Loucy (cell line): ENCODE measurements at regions not wholly inside any gene's neighbourhood (a gene's known extent, or its start where the extent isn't known, plus 50 kb on each side); places are given as distances from the start of the nearest gene placed in this dataset.

Experiments
- H2AFZ ChIP-seq: fragments of 200-600 bp; sonication (generic); 2 replicates; pipeline ENCODE4 v1.6.0; 2016; ENCODE audit warnings: antibody characterized with exemption, mild to moderate bottlenecking, low read length, moderate library complexity
- H3F3A ChIP-seq: fragments of 200-600 bp; 2 replicates; pipeline ENCODE4 v1.6.0; 2016; ENCODE audit warnings: antibody characterized with exemption, low read depth, mild to moderate bottlenecking
- H3K27me3 ChIP-seq: fragments of 200-600 bp; sonication (generic); 2 replicates; pipeline ENCODE4 v1.6.1; 2014; ENCODE audit warnings: low read length, mild to moderate bottlenecking; ENCODE audit not compliant: insufficient read depth, poor library complexity, severe bottlenecking
- H3K36me3 ChIP-seq: fragments of 200-600 bp; sonication (generic); 2 replicates; pipeline ENCODE4 v1.6.1; 2016; ENCODE audit warnings: low read length; ENCODE audit not compliant: insufficient read depth
- H3K4me1 ChIP-seq: fragments of 200-600 bp; sonication (generic); 2 replicates; pipeline ENCODE4 v1.5.1; 2014; ENCODE audit warnings: low read length, mild to moderate bottlenecking; ENCODE audit not compliant: insufficient read depth, poor library complexity, severe bottlenecking
- H3K4me2 ChIP-seq: fragments of 200-600 bp; sonication (generic); 2 replicates; pipeline ENCODE4 v1.6.0; 2014; ENCODE audit warnings: antibody characterized with exemption, low read length, low read depth, mild to moderate bottlenecking; ENCODE audit not compliant: poor library complexity, severe bottlenecking
- H3K4me3 ChIP-seq: fragments of 200-600 bp; sonication (generic); 2 replicates; pipeline ENCODE4 v1.5.1; 2014; ENCODE audit warnings: low read length, mild to moderate bottlenecking, mixed read lengths; ENCODE audit not compliant: poor library complexity, severe bottlenecking
- H3K79me2 ChIP-seq: fragments of 200-600 bp; sonication (generic); 2 replicates; pipeline ENCODE4 v1.6.1; 2014; ENCODE audit warnings: low read length; ENCODE audit not compliant: insufficient read depth
- H3K9ac ChIP-seq: fragments of 200-600 bp; sonication (generic); 2 replicates; pipeline ENCODE4 v1.6.0; 2014; ENCODE audit warnings: mild to moderate bottlenecking, low read depth, low read length, moderate library complexity; ENCODE audit not compliant: poor library complexity, severe bottlenecking
- H3K9me2 ChIP-seq: fragments of 200-600 bp; sonication (generic); replicated peaks from 2 replicates; pipeline ENCODE4 v1.6.1; 2016; ENCODE audit warnings: low read depth, low read length, mixed read lengths
- H3K9me3 ChIP-seq: fragments of 200-600 bp; sonication (generic); 2 replicates; pipeline ENCODE4 v1.6.1; 2014; ENCODE audit warnings: mild to moderate bottlenecking, antibody characterized with exemption, low read length, low read depth; ENCODE audit not compliant: insufficient read depth
- H4K20me1 ChIP-seq: fragments of 200-600 bp; sonication (generic); 2 replicates; pipeline ENCODE4 v1.6.0; 2014; ENCODE audit warnings: antibody characterized with exemption, low read length, mild to moderate bottlenecking; ENCODE audit not compliant: insufficient read depth, poor library complexity, severe bottlenecking
- EZH2phosphoT487 ChIP-seq: fragments of 200-600 bp; IDR thresholded peaks from 2 replicates; pipeline ENCODE4 v1.6.1; 2018; ENCODE audit warnings: antibody characterized with exemption, mild to moderate bottlenecking, moderate library complexity, borderline replicate concordance
- TF ChIP-seq, protein P1 (sequence below): fragments of 200-600 bp; sonication (generic); conservative IDR thresholded peaks from 2 replicates; pipeline ENCODE4 v1.5.1; 2014; ENCODE audit warnings: mild to moderate bottlenecking, antibody characterized with exemption, low read length

DNA sequence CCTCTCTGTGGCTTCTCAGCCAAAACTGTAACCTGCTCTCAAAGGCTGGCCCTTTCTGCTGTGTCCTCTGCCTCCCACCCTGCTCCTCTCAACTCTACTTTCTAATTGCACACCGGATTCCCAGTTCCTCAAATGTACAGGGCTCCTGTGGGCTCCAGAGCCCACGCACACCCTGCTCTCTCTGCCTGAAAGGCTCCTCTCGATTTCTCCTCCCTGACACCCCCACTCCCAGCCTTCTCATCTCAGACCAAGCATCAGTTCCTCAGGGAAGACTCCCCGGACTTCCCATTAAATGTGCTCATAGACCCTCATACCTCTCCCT is 111.7 kb upstream of the STEAP1B start:
- Histone ChIP-seq H3K9me3 (no peaks in the 10 kb centered on the region), H3K4me1 (no peaks in the 10 kb centered on the region), H2AFZ (no peak overlapping the region), H3K9ac (no peak overlapping the region), H3K4me3 (no peak overlapping the region), H3K79me2 (no peaks in the 10 kb centered on the region), H3K4me2 (no peak overlapping the region), H3F3A (no peaks in the 10 kb centered on the region), H3K9me2 (no peaks in the 10 kb centered on the region), H3K36me3 (no peaks in the 10 kb centered on the region), H4K20me1 (no peaks in the 10 kb centered on the region), H3K27me3 (peaks cover 5% of the 10 kb centered on the region)
- TF ChIP-seq, protein P1, sequence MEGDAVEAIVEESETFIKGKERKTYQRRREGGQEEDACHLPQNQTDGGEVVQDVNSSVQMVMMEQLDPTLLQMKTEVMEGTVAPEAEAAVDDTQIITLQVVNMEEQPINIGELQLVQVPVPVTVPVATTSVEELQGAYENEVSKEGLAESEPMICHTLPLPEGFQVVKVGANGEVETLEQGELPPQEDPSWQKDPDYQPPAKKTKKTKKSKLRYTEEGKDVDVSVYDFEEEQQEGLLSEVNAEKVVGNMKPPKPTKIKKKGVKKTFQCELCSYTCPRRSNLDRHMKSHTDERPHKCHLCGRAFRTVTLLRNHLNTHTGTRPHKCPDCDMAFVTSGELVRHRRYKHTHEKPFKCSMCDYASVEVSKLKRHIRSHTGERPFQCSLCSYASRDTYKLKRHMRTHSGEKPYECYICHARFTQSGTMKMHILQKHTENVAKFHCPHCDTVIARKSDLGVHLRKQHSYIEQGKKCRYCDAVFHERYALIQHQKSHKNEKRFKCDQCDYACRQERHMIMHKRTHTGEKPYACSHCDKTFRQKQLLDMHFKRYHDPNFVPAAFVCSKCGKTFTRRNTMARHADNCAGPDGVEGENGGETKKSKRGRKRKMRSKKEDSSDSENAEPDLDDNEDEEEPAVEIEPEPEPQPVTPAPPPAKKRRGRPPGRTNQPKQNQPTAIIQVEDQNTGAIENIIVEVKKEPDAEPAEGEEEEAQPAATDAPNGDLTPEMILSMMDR: no peak
- no peak for TF ChIP-seq EZH2phosphoT487

DNA sequence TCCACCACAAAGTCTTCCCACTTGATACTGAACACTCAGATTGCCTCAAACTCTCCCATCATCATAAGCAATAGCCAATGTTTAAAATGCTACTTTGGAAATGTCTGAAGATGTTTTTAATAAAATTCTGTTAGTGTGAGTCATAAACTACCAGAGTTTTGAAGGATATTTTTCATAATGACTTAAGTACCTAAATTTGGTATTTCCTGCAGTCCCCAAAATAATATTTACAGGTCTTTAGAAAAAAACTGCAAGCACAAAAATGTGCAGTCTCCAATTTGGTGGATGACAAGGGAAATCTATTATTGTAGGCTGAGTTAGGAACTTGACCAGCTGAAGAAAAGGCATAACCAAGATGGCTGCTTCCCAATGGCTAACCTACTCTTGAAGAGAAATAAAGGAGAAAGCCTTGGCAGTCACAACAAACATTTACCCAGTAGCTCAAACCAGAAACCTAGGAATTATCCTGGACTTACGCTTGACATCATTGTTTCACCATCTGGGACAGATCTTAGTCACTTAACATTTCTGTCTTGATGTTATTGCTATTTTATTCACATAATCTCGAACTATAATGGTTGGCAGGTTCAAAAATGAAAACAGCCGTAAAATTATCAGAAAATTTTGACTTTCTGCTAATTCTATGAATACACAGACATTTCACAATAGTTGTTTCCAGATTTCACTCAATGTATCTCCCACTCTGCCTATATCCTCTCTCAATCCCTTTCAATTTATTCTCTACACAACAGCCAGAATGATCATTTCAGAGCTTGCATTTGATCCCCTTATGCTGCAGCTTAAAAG is 111.2 kb upstream of the STEAP1B start:
- no peaks in the 10 kb centered on the region for H3K79me2 ChIP-seq
- H2AFZ ChIP-seq: no peak overlapping the region
- TF ChIP-seq EZH2phosphoT487: no peak
- TF ChIP-seq, protein P1: no peak

DNA sequence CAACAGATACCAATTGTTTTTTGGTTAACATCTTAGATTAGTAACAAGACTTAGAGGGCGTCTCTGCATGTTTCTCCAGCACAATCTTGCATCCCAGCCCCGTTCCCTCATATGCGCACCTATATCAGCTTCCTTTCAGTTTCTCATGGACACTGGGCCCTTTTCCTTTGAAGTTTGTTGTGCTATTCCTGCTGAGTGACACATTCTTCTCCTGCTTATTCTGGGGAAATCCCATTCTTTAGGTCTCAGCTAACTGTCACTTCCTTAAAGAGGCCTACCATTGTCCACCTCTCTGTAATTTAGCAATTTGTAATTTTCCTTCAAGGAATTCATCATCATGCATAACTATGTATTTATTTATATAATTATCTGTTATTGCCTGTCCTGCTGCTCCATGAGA is 110.3 kb upstream of the STEAP1B start:
- Histone ChIP-seq H3K27me3 (peaks cover 5% of the 10 kb centered on the region), H2AFZ (no peak overlapping the region), H3K4me1 (no peaks in the 10 kb centered on the region), H3K9me3 (no peaks in the 10 kb centered on the region), H3K4me2 (no peak overlapping the region), H3K79me2 (no peaks in the 10 kb centered on the region), H3K9ac (no peak overlapping the region), H3F3A (no peaks in the 10 kb centered on the region), H3K36me3 (no peaks in the 10 kb centered on the region), H4K20me1 (no peaks in the 10 kb centered on the region), H3K4me3 (no peak overlapping the region), H3K9me2 (no peaks in the 10 kb centered on the region)
- TF ChIP-seq, protein P1: no peak
- no peak for TF ChIP-seq EZH2phosphoT487

More for the DNA sequence above, 111.2 kb upstream of the STEAP1B start:
- H4K20me1 ChIP-seq: no peaks in the 10 kb centered on the region
- no peak overlapping the region for H3K9ac ChIP-seq
- no peaks in the 10 kb centered on the region for H3K9me2 ChIP-seq
- peaks cover 5% of the 10 kb centered on the region for H3K27me3 ChIP-seq
- H3K36me3 ChIP-seq: no peaks in the 10 kb centered on the region
- H3K9me3 ChIP-seq: no peaks in the 10 kb centered on the region
- no peak overlapping the region for H3K4me2 ChIP-seq
- H3F3A ChIP-seq: no peaks in the 10 kb centered on the region
- H3K4me1 ChIP-seq: no peaks in the 10 kb centered on the region
- no peak overlapping the region for H3K4me3 ChIP-seq
